ENCODE measurements at regions not wholly inside any gene's neighbourhood (a gene's known extent, or its start where the extent isn't known, plus 50 kb on each side); places are given as distances from the start of the nearest gene placed in this dataset.

DNA sequence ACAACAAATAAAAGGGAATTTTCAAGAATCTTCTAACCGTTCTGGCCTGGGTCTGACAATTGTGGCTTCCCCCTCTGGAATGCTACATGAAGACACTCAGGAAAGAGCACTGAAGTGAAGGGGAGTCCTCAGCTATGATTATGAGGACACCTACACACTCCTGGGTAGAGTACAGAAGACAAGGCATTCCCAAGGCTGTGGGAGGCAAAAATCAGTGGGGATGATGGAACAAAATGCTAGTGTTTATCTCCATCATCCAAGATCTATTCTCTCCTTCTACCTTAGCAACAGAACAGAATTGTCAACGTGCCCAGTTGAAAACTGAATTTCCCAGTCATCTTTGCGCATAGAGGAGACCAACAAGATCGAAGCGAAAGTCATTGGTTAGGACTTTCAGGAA lies 130.1 kb upstream of the LARP1 start (continued):
- TF ChIP-seq, protein P1, sequence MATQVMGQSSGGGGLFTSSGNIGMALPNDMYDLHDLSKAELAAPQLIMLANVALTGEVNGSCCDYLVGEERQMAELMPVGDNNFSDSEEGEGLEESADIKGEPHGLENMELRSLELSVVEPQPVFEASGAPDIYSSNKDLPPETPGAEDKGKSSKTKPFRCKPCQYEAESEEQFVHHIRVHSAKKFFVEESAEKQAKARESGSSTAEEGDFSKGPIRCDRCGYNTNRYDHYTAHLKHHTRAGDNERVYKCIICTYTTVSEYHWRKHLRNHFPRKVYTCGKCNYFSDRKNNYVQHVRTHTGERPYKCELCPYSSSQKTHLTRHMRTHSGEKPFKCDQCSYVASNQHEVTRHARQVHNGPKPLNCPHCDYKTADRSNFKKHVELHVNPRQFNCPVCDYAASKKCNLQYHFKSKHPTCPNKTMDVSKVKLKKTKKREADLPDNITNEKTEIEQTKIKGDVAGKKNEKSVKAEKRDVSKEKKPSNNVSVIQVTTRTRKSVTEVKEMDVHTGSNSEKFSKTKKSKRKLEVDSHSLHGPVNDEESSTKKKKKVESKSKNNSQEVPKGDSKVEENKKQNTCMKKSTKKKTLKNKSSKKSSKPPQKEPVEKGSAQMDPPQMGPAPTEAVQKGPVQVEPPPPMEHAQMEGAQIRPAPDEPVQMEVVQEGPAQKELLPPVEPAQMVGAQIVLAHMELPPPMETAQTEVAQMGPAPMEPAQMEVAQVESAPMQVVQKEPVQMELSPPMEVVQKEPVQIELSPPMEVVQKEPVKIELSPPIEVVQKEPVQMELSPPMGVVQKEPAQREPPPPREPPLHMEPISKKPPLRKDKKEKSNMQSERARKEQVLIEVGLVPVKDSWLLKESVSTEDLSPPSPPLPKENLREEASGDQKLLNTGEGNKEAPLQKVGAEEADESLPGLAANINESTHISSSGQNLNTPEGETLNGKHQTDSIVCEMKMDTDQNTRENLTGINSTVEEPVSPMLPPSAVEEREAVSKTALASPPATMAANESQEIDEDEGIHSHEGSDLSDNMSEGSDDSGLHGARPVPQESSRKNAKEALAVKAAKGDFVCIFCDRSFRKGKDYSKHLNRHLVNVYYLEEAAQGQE (IDR thresholded peaks at IDR 0.05): no peak
- TF ChIP-seq, protein P2, sequence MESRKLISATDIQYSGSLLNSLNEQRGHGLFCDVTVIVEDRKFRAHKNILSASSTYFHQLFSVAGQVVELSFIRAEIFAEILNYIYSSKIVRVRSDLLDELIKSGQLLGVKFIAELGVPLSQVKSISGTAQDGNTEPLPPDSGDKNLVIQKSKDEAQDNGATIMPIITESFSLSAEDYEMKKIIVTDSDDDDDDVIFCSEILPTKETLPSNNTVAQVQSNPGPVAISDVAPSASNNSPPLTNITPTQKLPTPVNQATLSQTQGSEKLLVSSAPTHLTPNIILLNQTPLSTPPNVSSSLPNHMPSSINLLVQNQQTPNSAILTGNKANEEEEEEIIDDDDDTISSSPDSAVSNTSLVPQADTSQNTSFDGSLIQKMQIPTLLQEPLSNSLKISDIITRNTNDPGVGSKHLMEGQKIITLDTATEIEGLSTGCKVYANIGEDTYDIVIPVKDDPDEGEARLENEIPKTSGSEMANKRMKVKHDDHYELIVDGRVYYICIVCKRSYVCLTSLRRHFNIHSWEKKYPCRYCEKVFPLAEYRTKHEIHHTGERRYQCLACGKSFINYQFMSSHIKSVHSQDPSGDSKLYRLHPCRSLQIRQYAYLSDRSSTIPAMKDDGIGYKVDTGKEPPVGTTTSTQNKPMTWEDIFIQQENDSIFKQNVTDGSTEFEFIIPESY (IDR thresholded peaks at IDR 0.05): no peak
- TF ChIP-seq TAF1 (conservative IDR thresholded peaks at IDR 0.05): no peak

DNA sequence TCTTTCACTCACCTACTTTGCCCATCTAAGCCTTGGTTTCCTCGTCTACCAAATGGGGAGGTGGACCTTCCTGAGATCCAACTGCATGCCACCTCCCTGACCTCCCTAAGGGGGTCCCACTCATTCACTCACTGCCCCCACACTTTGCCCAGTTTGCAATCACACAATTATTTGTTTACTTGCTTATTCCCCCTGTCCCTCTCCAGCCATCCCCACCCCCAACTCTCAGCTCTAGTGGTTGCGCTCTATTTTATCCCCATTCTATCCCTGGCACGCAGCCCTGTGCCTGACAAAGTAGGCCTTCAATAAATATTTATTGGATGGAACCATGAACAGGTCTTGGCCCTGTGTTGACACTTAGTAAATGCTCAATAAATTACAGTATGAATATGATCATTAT lies 130.8 kb upstream of the LARP1 start:
- Histone ChIP-seq H3K4me1 (ENCODE audit: control insufficient read depth in 4 of 4, insufficient read depth in 4 of 4, low read length in 3 of 4) (no peaks in the 10 kb centered on the region), H3K9ac (ENCODE audit: low read depth in 1 of 2, low read length in 2 of 2) (no peak overlapping the region), H3K27me3 (ENCODE audit: control insufficient read depth in 4 of 4, insufficient read depth in 4 of 4, low read length in 3 of 4) (no peaks in the 10 kb centered on the region), H3K4me3 (ENCODE audit: low read depth in 1 of 3, low read length in 3 of 3) (no peak overlapping the region), H3K9me3 (ENCODE audit: control insufficient read depth in 4 of 4, low read length in 3 of 4) (no peaks in the 10 kb centered on the region), H3K27ac (ENCODE audit: low read depth in 1 of 2, low read length in 2 of 2) (no peak overlapping the region), H3K36me3 (ENCODE audit: control insufficient read depth in 4 of 4, insufficient read depth in 3 of 4, low read depth in 1 of 4, low read length in 3 of 4) (no peaks in the 10 kb centered on the region)
- TF ChIP-seq SP1 (IDR thresholded peaks at IDR 0.05): no peak
- TF ChIP-seq, protein P3, sequence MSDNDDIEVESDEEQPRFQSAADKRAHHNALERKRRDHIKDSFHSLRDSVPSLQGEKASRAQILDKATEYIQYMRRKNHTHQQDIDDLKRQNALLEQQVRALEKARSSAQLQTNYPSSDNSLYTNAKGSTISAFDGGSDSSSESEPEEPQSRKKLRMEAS (IDR thresholded peaks at IDR 0.05): no peak
- no peak for TF ChIP-seq RAD21 (IDR thresholded peaks at IDR 0.05)
- no peak for TF ChIP-seq EGR1 (IDR thresholded peaks at IDR 0.05; ENCODE audit: low read depth in 2 of 2)
- TF ChIP-seq, protein P1 (IDR thresholded peaks at IDR 0.05): no peak
- TF ChIP-seq GABPA (IDR thresholded peaks at IDR 0.05 in 1 of 2, conservative IDR thresholded peaks at IDR 0.05 in 1 of 2): no peak
- no peak for TF ChIP-seq HNF4G (IDR thresholded peaks at IDR 0.05)
- TF ChIP-seq, protein P4, sequence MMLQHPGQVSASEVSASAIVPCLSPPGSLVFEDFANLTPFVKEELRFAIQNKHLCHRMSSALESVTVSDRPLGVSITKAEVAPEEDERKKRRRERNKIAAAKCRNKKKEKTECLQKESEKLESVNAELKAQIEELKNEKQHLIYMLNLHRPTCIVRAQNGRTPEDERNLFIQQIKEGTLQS (IDR thresholded peaks at IDR 0.05): no peak
- TF ChIP-seq HNF4A (conservative IDR thresholded peaks at IDR 0.05): no peak
- TF ChIP-seq JUND (IDR thresholded peaks at IDR 0.05): no peak
- no peak for TF ChIP-seq YY1 (IDR thresholded peaks at IDR 0.05)
- TF ChIP-seq, protein P2 (IDR thresholded peaks at IDR 0.05): no peak
- TF ChIP-seq, protein P5, sequence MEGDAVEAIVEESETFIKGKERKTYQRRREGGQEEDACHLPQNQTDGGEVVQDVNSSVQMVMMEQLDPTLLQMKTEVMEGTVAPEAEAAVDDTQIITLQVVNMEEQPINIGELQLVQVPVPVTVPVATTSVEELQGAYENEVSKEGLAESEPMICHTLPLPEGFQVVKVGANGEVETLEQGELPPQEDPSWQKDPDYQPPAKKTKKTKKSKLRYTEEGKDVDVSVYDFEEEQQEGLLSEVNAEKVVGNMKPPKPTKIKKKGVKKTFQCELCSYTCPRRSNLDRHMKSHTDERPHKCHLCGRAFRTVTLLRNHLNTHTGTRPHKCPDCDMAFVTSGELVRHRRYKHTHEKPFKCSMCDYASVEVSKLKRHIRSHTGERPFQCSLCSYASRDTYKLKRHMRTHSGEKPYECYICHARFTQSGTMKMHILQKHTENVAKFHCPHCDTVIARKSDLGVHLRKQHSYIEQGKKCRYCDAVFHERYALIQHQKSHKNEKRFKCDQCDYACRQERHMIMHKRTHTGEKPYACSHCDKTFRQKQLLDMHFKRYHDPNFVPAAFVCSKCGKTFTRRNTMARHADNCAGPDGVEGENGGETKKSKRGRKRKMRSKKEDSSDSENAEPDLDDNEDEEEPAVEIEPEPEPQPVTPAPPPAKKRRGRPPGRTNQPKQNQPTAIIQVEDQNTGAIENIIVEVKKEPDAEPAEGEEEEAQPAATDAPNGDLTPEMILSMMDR (IDR thresholded peaks at IDR 0.05; ENCODE audit: low read depth, low read length, missing input control): no peak
- no peak for TF ChIP-seq NR2F2 (IDR thresholded peaks at IDR 0.05)
- no peak for TF ChIP-seq FOXA2 (IDR thresholded peaks at IDR 0.05)
- TF ChIP-seq RXRA (IDR thresholded peaks at IDR 0.05): no peak
- no peak for TF ChIP-seq FOXA1 (IDR thresholded peaks at IDR 0.05)
- no peak for TF ChIP-seq TAF1 (conservative IDR thresholded peaks at IDR 0.05)
- WGBS: 89% methylated on average over 3 of the region's 3 CpGs
- DNase-seq (ENCODE audit: low spot score): no peak

All from liver (tissue), 8 donors.